NCI-H2107 (cell line): ENCODE measurements at regions not wholly inside any gene's neighbourhood (a gene's known extent, or its start where the extent isn't known, plus 50 kb on each side); places are given as distances from the start of the nearest gene placed in this dataset.

Experiments used
- DNase-seq: peaks from one replicate; lab custom pipeline; 2025; lab: John Stamatoyannopoulos, UW

DNA sequence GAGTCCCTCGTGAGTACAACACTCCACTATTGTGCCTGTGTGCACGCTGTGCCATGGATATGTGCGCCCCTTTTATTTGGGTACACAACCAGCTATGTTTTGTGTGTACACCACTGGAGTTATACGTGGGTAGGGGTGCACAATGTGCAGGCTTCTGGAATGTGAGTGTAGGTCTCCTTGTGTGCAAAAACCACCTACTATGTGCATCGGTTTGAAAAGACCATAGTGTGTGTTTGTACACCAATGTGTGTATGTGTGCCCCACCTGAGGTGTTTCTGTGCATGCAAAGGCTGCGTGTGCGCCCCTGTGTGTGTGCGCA is 86.4 kb upstream of the ALDH1L1 start:
- DNase-seq = no peak

DNA sequence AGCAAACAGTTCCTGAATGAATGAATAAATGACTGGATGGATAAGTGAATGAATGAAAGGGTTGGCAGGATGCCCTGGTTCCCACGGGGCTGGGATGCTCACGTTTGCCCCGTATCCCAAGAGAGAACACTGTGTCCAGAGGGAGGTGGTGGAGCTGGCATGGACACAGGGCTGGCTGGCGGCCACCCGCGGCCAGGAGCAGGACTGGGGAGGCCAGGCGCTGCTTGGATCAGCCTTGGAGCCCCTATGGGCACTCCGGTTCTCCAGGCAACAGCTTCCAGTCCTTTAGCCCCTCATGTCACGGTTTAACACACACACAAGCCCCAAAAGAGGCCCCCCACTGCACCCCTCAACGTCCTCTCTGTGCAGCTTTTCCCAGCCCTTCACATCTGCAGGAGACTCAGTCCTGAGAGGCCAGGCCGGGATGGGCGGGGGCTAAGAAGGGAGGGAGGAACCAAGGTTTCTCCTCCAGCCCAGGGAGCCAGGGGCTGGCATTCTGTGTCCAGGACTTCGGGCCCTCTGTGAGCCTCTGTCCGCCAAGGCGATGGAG is 86.0 kb upstream of the ALDH1L1 start:
- no peak for DNase-seq

DNA sequence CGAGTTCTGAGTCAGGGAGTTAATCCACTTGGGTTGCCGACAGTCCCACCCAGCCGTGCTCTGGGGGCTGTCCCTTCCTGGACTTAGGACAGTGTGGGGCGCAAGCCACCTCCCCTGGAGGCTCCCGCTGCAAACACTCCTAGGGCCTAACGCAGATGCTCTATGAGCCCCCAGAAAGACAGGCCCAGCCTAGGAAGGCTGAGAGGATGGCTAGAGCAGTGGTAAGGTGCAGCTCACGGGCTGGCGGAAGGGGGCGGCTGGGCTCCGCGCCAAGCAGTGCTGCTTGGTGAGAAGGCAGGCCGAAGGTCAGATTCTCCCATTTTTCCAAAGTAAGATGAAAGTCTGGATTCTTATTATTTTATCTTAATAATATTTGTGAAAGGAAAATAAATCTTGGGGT is 84.6 kb upstream of the ALDH1L1 start:
- no peak for DNase-seq

DNA sequence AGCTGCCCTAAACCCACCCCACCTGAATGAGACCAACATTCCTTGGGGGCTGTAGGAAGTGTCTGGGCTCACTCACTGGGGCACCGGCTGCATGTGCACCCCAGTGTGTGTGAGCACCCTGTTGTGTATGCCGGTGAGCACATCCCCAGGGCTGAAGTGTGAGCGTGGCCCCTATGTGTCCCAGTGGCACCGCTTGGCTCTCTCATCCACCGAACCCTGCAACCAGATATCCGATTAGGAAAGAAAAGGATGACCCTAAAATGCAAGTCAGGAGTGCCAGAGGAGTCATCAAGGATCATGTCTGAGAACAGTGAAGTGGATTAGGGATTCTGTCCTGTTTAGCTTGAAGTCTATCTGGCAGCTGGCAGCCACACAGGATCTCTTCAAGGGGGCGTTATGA is 84.0 kb upstream of the ALDH1L1 start:
- no peak for DNase-seq

DNA sequence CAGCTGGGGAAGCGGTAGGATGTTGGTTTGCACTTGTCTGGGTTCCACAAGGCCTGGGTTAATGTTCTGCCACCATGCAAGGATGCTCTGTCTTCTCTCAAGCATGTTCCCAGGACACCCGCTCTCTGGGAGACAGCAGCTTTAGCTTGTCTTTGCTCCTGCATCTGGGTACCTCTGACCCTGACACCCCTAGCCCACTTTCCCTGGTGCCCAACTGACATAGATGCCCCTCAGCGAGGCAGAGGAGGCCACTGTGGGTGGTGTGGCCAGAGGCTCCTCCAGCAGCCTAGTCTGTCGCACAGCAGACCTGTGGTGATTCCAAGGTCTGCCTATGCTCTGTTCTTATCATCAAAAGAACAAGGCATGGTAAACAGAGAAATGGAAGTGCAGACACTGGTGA is 83.6 kb upstream of the ALDH1L1 start:
- DNase-seq = no peak

DNA sequence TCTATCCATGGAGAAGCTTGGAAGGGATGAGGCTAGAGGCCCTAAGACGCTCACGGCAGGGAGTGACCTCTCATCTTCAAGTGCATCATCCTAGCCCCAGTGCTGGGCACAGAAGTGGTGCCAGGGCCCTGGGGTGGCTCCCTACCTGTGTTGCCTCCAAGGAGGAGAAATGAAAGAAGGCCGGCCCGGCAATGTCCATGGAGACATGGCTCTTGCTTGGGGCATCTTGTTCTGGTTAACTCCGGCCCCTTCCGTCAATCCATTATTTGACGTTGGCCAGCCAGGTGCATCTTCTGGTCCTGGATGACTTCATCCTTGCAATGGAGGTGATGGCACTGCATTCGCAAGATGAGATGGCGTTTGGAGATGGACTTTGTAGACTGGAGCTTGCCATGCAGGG is 83.2 kb upstream of the ALDH1L1 start:
- DNase-seq = no peak

DNA sequence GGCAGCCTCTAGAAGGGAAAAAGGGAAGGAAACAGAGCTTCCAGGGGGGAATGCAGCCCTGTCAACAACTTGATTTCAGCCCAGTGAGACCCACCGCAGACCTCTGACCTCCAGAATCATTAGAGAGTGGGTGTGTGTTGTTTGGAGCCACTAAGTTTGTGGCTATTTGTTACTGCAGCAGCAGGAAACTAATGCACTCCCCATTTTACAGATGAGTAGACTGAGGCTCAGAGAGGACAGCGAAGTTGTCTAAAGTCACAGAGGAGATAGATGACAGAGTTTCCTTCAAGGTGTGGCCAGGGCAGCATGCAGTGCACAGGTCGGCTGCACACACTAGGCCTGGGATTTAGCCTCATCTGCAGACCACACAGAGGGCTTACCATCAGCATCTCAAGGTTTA is 81.8 kb upstream of the ALDH1L1 start:
- DNase-seq = no peak

DNA sequence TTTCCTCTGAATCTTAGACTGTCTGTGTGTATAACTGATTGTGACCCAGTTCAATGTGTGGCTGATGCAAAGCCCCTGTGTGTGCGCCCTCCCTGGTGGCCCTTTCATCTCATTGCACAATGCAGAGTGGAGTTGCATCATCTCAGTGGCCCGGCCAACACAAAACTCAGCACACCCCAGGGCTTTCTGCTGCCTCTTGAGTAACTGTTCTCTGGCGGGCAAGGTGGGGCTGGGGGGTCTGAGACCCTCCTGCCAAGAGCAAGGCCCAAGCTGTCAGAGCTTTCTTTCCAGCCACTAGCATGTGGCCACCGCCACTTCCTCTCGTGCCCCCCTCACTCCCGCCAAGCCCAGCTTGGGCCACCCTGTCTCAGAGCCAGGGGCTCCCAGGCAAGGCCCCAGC is 80.7 kb upstream of the ALDH1L1 start:
- no peak for DNase-seq

DNA sequence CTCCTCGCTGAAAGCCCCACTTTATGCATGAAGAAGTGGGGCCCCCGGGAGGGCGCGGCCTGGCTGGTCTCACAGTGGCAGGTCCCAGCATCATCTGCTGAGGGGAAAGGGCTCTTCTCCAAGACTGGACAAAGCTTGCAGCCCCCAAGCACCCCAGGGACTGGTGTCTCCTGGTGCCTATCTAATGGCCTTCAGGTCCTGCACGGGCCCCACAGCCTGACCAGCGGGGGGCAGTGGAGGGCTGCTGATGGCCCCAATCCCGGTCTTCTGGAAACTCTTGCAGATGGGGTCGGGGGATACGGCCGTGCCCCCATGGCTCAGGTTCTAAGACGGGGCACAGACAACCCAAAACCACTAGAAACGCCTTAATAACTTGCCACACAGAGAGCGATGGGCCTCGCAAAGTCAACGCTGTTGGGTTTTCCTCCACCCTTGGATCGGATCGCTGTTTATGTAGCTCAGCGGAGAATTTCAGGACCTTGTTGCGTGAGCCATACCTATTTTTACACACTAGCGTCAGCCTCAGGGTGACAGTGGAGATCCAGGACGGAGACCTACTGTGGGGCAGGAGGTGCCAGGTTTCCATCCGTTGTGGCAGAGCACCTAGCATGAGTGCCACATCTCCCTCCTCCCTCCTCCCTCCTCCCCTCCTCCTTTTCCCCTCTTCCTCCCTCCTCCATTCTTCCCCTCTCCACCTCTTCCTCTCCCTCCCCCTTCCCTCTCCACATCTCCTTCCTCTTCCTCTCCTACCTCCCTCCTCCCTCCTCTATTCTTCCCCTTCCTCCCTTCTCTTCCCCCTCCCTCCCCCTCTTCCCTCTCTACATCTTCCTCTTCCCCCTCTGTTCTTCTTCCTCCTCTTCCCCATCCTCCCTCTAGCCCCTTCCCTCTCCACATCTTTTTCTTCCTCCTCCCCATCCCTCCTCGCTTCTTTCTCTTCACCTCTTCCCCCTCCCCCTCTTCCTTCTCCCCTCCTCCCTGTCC is 79.3 kb upstream of the ALDH1L1 start:
- DNase-seq = no peak

DNA sequence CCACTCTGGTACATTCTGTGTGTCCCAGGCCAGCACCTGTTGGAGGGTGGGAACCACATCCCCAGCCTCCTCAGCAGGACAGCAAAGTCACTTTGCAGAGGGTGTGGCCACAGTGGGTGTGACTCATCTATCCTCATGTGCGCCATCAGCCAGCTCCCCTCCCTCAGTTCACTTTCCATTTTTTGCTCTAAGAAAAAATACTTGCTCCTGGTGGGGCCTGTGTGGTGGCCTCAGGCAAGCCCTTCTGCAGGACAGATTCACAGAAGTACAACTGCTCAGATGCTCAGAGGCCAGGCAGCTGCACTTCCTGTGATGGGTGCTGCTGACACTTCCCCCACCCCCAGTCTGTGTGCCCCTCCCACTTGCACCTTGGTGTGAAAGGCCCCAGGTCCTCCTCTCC is 78.3 kb upstream of the ALDH1L1 start:
- DNase-seq = no peak

DNA sequence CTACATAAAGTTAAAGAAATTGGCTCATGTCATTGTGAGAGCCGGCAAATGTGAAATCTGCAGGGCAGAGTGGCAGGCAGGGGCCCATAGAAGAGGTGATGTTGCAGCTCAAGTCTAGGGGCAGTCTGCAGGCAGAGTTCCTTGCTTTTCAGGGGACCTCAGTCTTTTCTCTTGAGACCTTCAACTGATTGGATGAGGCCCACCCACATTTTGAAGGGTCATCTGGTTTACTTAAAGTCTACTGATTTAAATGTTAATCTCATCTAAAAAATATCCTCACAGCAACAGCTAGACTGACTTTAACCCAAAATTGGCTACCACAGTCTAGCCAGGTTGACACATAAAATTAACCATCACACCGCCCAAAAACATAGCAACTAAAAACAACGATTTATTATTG is 77.6 kb upstream of the ALDH1L1 start:
- DNase-seq = no peak

DNA sequence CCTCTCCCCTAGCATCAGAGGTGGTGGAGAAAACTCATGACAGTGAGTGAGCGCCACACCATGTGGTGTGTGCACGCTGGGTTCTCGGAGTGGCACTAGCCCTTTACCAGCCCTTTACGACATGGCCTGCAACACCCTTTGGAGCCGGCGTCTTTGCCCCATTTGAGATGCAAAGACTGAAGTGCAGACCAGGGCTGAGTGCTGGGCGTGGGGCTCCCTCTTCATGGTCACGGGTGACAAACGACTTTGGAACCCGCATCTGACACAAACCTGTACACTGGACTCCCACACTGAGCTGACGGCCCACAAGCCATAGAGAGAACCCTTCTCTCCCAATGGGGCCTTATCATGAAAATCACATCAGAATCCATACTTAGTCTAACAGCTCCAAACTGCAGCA is 76.8 kb upstream of the ALDH1L1 start:
- no peak for DNase-seq

DNA sequence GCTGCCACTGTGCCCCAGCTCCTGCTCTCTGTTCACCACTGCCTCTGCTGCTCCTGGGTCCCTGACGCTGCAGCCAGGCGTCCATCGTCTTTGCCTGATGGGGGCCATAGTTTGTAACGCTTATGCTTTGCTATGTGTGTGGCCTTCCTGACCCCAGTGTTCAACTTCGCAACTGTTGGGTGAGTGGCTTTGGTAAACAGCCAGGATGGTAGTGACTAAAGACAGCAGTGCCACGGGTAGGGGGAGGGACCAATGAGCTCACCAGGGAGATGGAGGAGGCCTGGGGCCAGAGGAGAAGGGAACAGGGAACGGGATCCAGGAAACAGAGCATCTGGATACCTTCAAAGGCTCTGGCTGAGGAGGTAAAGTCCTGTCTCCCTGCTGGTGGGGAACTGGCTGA is 75.9 kb upstream of the ALDH1L1 start:
- no peak for DNase-seq

DNA sequence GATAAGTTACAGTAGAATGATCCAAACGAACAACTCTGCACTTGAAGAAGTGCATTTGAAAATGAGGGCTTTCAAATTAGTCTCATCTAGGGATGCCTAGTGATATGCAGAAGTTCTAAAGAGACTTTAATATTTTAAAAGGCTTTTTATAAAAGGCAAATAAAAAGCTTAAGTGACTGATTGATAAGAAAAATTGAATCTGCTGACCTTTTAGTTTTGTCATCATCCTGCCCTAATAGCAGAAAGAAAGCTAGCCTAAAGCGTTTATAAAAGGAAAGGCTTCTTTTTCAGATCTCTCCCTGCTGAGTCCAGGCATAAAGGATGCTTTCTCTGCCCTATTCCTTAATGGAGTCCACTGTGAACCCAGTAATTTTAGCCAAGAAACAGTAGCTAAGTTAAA is 72.7 kb upstream of the ALDH1L1 start:
- DNase-seq = no peak

DNA sequence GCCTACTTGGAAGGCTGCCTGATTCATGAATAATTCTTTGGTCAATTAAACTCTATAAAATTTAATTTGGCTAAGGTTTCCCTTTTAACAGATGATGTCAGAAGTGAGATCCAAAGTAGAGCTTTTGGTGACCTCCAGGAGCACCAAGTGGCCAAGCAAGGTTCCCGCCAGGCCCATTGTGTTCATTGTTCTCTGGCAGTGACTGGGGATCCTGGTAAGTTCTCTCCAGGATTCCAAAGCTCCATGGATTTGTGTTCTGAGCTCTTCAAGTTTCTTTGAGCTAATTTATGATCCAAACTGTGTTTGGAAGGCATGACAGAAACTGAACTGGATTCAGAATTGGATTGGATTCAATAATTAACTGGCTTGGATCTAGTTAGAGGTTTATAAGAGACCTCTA is 72.0 kb upstream of the ALDH1L1 start:
- DNase-seq = no peak

DNA sequence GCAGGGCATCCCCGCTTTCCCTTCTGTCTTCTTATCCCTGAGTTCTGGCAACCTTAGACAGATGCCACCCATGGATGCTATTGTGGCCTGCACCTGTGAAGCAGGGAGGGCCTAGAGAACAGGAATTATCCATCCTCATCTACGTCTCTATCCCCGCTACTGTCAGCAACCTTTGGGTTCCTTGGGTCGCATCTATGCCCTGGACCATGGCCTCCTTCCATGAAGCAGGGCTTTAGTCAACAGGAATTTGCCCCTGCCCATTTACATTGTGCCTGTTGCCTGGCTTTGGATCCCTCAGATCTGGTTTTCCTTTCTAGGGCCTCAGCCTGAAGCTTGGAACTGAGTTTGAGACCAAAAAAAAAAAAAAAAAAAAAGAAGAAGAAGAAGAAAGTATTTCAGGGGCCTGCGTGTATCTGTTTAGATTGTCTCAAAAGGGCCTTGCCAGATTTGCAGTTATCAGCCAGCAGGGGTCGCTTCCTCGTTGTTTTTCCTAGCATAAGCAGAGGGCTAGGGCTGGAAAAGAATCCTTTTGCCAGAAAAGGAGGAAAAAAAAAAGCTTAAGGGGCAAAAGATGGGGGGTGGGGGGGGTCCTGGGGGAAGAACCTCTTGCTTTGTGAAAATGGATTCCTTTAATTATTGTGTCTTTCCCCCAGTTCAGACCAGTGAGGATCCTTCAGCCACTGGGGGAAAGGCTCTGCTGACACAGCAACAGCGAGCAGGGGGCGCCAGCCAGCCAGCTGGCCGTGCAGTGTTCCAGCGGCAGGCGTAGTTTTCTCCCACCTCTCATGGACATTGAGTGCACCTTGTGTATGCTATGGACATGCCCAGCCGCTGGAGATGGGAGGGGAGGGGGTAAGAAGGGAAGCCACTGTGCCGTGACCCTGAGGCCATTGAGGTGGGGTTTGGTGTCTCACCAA is 65.7 kb upstream of the ALDH1L1 start:
- DNase-seq = no peak
